GM18498 (cell line): ENCODE measurements at regions not wholly inside any gene's neighbourhood (a gene's known extent, or its start where the extent isn't known, plus 50 kb on each side); places are given as distances from the start of the nearest gene placed in this dataset.
"Not testable (repeated sequence)": the region's sequence is repeated elsewhere in the genome, so short reads cannot be mapped to it uniquely, and the experiment has no call there.

Experiments
- ATAC-seq: cut with Tn5 transposase; IDR thresholded peaks from one replicate; pipeline ENCODE4 v1.9.1; 2021; ENCODE audit warnings: mild to moderate bottlenecking, moderate library complexity; ENCODE audit not compliant: unreplicated experiment

DNA sequence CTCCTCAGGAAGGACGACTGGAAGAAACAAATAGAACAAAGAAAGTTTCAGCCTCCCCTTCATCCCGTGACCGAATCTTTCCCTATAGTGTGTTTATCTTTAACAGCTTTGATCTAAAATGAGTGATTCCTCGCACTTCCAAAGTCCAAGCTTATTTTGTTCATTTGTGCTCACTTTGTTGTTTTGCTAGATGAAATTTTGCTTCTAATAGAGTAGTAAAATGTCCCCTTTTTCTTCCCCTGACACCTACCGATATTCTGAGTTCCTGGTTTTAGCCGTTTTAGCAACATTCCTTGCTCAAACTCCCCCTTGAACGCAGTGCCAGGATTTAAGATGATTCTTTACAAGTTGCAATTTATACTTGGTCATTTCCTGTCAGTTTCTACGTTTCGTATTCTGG is 204.2 kb downstream of the FGF9 start:
- no peak for ATAC-seq

- ATAC-seq: no peak
Measured at GRCh38 chr13:21879263-21879914, 208.5 kb downstream of the FGF9 start.

GRCh38 chr13:21882766-21883165 is 211.9 kb downstream of the FGF9 start:
- ATAC-seq: no peak

- no peak for ATAC-seq
Measured at GRCh38 chr13:21883713-21884112, 212.8 kb downstream of the FGF9 start.

GRCh38 chr13:21884299-21884909 is 213.5 kb downstream of the FGF9 start:
- no peak for ATAC-seq

DNA sequence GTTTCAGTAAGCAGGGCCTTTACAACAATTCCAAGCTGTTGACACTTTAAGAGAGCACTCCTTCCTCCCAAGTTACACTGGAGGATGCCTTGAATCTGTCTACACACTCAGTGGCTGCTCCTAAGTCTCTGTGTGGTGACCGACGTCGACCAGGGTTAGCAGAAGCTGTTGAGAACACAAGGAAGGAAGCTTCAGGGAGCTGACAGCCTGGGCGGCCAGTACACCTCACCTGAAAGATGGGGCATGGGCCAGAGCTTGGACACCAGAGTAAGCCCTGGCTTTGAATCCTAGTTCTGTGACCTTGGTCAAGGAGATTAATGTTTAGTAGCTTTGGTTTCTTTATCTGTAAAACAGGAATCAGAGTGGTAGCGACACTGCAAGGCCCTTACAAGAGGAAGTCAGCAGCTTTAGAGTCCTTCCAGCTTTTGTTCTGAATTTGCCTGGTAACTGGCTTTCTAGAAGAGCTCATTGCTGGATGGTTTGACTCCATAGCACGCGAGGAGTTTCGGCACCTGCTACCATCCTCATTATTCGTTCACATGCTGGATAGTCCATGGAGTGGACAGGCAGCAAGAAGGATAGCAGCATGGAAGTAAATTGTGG is 214.2 kb downstream of the FGF9 start:
- ATAC-seq: no peak

DNA sequence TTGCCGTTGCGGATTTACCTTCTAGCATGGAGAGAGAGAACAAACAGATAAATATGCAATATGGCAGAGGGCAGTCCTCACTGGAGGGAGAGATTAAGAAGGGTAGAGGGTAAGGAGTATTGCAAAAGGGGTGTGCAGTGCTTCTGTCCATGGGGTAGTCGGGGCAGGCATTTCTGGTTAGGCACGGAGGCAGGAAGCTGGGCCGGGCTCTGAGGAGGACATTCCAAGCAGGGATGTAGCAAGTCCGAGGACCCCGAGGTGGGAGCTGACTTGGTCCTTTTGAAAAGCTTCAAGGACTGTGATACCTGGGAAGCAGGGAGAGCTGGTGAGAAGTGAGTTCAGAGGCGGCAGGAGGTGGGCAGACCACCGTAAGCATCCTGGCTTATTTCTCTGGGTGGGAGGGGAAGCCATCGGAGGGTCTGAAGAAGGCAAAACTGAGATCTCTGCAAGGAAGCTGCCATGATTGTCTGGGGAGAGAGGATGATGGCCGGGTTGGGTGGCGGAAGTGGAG is 214.9 kb downstream of the FGF9 start:
- no peak for ATAC-seq

- ATAC-seq: no peak
Measured at GRCh38 chr13:21889651-21890050, 218.8 kb downstream of the FGF9 start.

DNA sequence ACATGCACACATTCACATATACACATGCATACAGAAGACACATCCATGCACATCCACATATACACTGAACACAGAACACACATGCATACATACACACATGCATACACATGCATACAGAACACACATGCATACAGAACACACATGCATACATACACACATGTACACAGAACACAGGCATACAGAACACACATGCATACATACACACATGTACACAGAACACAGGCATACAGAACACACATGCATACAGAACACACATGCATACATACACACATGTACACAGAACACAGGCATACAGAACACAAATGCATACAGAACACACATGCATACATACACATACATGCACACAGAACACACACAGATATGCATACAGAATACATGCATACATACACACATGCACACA is 219.3 kb downstream of the FGF9 start:
- not testable (repeated sequence) for ATAC-seq

- ATAC-seq: no peak
Measured at GRCh38 chr13:21894091-21894490, 223.2 kb downstream of the FGF9 start.

DNA sequence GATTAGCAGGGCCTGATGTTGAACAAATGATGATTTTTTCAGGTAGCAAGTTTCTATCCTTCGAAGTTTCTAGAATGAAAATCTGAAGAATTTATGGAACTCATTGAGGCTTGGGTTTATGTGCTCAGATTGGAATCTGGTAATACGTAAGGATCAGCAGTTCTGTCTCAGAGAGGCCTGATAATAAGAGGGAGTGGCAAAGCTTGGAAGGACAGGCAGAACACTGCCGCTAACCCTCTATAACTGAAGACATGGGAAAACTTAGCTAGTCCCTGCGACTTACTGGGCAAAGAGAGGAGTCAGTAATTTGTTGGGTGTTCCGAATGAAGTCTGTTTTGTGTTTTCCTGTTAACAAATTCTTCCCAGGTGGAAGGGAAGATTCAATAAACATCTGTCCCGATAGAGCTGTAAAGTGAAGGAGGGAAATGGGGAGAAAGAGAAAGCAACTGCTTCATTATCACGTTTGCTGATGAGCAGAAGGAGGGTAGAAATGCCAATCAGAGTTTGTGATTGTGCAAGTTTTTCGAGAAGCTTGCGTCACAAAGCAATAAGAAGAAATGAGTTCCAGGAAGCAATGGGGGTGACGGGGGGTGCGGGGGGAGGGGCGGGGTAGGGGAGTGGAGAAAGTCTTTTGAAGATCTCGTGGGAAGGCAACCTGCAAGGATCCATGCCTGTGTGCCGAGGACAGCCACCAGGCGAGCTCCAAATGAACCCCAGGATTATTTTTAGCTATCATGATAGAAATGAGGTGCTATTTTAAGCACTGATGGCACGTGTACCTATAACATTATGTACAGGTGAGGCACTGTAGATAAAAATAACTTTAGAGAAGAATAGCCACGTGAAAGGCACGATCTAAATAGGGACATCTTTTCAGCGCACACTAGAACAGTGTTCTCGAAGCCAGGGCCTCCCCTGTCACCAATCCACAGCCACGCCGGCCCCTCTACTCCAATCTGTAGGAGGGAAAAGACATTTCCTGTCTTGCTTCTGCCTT is 224.1 kb downstream of the FGF9 start:
- no peak for ATAC-seq

DNA sequence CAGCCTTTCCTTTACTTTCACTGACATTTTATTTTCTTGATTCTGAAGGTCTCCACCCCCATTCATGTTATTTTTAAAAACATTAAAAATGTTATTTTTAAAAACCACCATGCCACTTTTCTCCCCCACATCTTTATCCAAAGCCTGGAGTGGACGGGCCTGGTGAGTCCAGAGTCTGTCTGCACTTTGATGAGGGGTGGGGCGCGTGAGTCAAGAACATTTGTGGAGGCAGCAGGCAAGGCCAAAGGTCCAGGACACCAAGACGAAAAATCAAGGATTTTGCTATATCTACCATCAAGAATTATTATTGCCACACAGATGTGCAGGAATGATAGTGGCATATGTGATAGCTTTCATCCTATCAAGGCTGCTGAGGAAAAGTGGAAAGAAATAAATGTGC is 224.9 kb downstream of the FGF9 start:
- no peak for ATAC-seq

DNA sequence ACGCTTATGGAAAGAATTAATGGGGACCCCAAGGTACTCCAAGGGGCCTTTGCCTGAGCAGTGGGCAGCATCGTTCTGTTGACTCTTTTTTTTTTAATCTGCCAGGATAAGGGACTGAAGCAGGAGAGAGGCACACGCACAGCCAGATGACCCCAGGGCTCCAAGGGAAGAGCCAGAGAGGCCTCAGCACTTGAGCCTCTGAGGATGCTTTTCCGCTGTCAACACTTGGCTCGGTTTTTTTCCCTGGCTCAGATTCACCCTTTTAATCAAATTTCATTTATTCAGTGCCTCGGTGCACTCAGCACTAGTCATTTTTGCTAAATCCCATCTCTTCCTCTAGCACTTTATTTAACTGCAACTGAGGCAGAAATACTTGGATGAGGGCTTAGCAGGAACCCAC is 226.3 kb downstream of the FGF9 start:
- no peak for ATAC-seq

- ATAC-seq: no peak
Measured at GRCh38 chr13:21898459-21898858, 227.6 kb downstream of the FGF9 start.

- ATAC-seq: no peak
Measured at GRCh38 chr13:21898945-21899344, 228.1 kb downstream of the FGF9 start.

- ATAC-seq: no peak
Measured at GRCh38 chr13:21901336-21901735, 230.5 kb downstream of the FGF9 start.

DNA sequence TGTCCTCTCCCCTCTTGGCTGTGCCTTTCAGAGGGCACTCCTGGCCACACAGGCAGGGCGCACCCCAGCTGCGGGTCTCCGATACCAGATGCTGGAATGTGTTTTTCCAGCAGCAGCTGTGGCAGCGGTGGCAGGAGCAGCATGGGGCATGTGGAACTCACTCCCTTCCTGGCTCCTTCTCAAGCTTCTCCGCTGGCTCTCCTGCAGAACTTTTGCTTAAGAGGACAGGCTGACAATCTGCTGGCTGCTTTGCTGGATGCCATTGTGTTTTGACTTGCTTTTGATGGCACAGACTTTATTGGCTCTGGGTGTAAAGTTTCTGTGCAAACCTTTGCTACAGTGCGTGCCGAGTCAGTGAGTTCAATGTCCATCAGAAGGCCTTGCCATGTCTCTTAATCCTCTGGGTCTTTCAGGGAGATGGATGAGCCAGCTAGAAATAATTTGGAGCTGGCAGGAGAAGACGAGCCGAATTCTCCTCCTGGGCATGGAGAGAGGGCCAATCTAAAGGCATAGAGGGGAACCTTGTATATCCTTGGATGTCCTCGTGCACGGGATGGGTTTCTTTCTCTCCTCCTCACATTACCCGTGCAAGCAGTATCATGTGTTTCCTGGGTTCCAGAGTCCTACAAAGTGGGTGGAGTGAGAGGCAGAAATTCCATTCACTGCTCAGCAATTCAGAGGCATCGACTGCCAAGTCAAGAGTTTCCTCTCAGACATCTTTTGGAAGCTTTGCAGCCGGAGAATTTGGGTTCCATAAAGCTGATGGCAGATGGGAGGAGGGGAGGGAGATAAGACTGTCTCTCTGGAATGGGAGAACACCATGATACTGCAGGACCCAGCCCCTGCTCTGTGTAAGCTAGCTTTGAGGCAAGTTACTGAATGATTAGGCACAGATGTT is 231.2 kb downstream of the FGF9 start:
- no peak for ATAC-seq

- no peak for ATAC-seq
Measured at GRCh38 chr13:21902709-21903098, 231.8 kb downstream of the FGF9 start.

DNA sequence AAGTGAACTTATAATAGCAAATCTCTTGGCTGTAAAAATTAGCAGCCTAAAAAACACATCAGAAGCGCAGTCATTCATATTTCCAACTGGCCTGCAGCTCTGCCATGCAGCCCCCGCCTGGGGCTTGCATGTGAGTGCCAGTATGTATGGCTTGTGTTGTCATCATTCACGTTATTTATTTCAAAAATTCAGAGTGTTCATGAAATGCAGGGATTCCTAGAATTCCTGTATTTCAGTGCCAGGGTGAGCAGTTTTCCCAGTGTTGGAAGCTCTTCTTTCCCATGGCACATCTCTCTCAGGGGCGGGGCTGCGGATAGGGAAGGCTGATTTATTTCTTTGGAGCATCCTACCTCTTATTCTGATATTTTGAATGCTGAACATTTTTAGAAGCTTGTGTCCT is 234.6 kb downstream of the FGF9 start:
- ATAC-seq: no peak

DNA sequence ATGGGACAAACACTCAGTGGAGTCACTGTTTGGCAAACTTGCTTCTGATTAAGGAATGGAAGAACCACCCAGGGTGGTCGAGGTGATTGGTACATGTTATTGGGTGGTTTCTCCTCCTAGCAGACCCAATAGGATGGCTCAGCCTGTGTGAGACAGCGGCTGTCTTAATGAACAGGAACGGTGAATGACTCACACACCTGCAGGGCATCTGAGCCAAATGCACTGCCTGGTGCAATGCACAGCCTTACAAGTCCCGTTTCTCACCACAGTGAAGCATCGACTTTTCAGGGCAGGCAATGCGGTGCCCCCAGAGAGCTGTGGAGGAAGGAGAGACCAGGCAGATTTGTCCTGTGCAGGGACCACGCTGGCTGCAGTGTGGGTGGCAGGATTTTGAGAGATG is 238.5 kb downstream of the FGF9 start:
- ATAC-seq: no peak
